Prostate gland (tissue), 2 donors: ENCODE measurements at regions not wholly inside any gene's neighbourhood (a gene's known extent, or its start where the extent isn't known, plus 50 kb on each side); places are given as distances from the start of the nearest gene placed in this dataset.

ENCODE experiments used
- CTCF ChIP-seq, 4 experiments: fragments of 200-600 bp in 2 of 4; fragments of 450-650 bp in 2 of 4; sonication (generic) in 2 of 4; IDR thresholded peaks; 1 replicate in 3 of 4; 2 replicates in 1 of 4; pipeline ENCODE4 v1.5.1; 2016 to 2019; ENCODE audit warnings: antibody characterized with exemption in 4 of 4, mild to moderate bottlenecking in 2 of 4, moderate library complexity in 2 of 4
- POLR2A ChIP-seq: fragments of 450-650 bp; IDR thresholded peaks from one replicate; pipeline ENCODE4 v1.6.1; 2016; ENCODE audit warnings: antibody characterized with exemption, mild to moderate bottlenecking
- POLR2AphosphoS5 ChIP-seq: sonication (generic); formaldehyde crosslinking; IDR thresholded peaks from one replicate; pipeline ENCODE4 v1.6.1; 2017; ENCODE audit warnings: antibody characterized with exemption

GRCh38 chr3:24831221-24831620 is 336.6 kb upstream of the THRB start:
- TF ChIP-seq CTCF (IDR thresholded peaks at IDR 0.05) = no peak
- no peak for TF ChIP-seq POLR2A
- no peak for TF ChIP-seq POLR2AphosphoS5
